Esophagus muscularis mucosa (tissue), 3 donors: ENCODE measurements at regions not wholly inside any gene's neighbourhood (a gene's known extent, or its start where the extent isn't known, plus 50 kb on each side); places are given as distances from the start of the nearest gene placed in this dataset.

Experiments used
- POLR2AphosphoS5 ChIP-seq, 2 donors: sonication (generic); formaldehyde crosslinking; IDR thresholded peaks; one replicate each; pipeline ENCODE4 v1.6.1; 2017; ENCODE audit warnings: antibody characterized with exemption in 2 of 2
- TF ChIP-seq, protein P1 (sequence below), 3 experiments: fragments of 200-600 bp in 2 of 3; fragments of 450-650 bp in 1 of 3; sonication (generic) in 2 of 3; IDR thresholded peaks; one replicate each; pipeline ENCODE4 v1.5.1; 2017 to 2019; ENCODE audit warnings: antibody characterized with exemption in 3 of 3, mild to moderate bottlenecking in 2 of 3, moderate library complexity in 1 of 3

DNA sequence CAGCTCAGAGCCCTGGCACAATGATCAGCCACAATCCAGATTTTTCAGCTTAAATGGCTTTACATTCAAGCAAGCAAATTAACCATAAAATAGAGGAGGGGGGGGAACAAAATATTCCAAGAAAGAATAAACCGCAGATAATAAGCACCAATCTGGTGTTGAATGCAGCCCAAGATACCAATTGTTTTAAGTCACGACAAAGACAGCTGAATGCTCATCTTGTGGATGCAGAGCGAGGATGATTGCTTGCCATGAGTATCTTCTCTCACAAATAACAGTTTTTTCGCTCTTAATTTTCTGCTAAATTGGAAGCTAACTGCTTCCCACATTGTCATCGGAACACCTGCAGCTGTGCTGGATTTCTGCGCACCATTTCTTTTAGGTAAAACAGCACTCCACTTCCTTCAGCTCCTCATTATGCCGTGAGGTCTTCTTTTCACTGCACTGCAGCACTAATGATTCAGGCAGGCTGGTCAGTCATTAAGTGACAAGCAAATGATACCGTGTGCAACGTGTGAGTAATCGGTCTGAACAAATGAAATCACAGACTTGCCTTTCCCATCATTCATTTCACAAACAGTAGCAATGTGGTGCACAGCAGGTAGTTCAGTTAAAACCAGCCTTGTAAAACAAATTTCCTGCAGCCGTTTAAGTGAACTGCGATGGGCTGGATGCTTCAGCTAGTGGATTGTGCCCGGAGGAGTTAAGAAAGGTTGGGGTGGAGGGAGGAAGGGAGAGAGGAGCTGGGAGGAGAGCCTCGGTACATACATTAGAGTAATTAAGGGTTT lies 106.4 kb upstream of the CDCA7L start:
- TF ChIP-seq POLR2AphosphoS5 (IDR thresholded peaks at IDR 0.05) = no peak
- TF ChIP-seq, protein P1, sequence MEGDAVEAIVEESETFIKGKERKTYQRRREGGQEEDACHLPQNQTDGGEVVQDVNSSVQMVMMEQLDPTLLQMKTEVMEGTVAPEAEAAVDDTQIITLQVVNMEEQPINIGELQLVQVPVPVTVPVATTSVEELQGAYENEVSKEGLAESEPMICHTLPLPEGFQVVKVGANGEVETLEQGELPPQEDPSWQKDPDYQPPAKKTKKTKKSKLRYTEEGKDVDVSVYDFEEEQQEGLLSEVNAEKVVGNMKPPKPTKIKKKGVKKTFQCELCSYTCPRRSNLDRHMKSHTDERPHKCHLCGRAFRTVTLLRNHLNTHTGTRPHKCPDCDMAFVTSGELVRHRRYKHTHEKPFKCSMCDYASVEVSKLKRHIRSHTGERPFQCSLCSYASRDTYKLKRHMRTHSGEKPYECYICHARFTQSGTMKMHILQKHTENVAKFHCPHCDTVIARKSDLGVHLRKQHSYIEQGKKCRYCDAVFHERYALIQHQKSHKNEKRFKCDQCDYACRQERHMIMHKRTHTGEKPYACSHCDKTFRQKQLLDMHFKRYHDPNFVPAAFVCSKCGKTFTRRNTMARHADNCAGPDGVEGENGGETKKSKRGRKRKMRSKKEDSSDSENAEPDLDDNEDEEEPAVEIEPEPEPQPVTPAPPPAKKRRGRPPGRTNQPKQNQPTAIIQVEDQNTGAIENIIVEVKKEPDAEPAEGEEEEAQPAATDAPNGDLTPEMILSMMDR (IDR thresholded peaks at IDR 0.05) = no peak
